Liver (tissue), 8 donors: ENCODE measurements at regions not wholly inside any gene's neighbourhood (a gene's known extent, or its start where the extent isn't known, plus 50 kb on each side); places are given as distances from the start of the nearest gene placed in this dataset.

Source experiments
- DNase-seq: peaks from one replicate; pipeline ENCODE4 v3.0.0-alpha.2; 2017; ENCODE audit warnings: low spot score
- H3K27ac ChIP-seq, 2 donors: one replicate each; pipeline ENCODE4 v1.7.0; 2013; ENCODE audit warnings: inconsistent platforms in 2 of 2, low read length in 2 of 2, control low read depth in 1 of 2, low read depth in 1 of 2, mild to moderate bottlenecking in 1 of 2
- H3K27me3 ChIP-seq, 4 donors: one replicate each; pipeline versions ENCODE4 v1.6.1 to v1.7.0; 2013; ENCODE audit warnings: low read length in 3 of 4, inconsistent platforms in 1 of 4, mild to moderate bottlenecking in 1 of 4, moderate library complexity in 1 of 4; ENCODE audit not compliant: control insufficient read depth in 4 of 4, insufficient read depth in 4 of 4
- H3K36me3 ChIP-seq, 4 donors: one replicate each; pipeline versions ENCODE4 v1.6.1 to v1.7.0; 2013; ENCODE audit warnings: low read length in 3 of 4, mild to moderate bottlenecking in 3 of 4, low read depth in 1 of 4, moderate library complexity in 1 of 4; ENCODE audit not compliant: control insufficient read depth in 4 of 4, insufficient read depth in 3 of 4
- H3K4me1 ChIP-seq, 4 donors: one replicate each; pipeline versions ENCODE4 v1.6.1 to v1.7.0; 2013; ENCODE audit warnings: low read length in 3 of 4, mild to moderate bottlenecking in 3 of 4, moderate library complexity in 1 of 4; ENCODE audit not compliant: control insufficient read depth in 4 of 4, insufficient read depth in 4 of 4
- H3K4me3 ChIP-seq, 3 donors: one replicate each; pipeline versions ENCODE4 v1.6.1 to v1.7.0; 2013; ENCODE audit warnings: low read length in 3 of 3, control low read depth in 1 of 3, low read depth in 1 of 3, mild to moderate bottlenecking in 1 of 3
- H3K9ac ChIP-seq, 2 donors: one replicate each; pipeline ENCODE4 v1.7.0; 2013; ENCODE audit warnings: low read length in 2 of 2, mild to moderate bottlenecking in 2 of 2, moderate library complexity in 2 of 2, control low read depth in 1 of 2, low read depth in 1 of 2
- H3K9me3 ChIP-seq, 4 donors: one replicate each; pipeline versions ENCODE4 v1.6.1 to v1.7.0; 2013; ENCODE audit warnings: low read length in 3 of 4; ENCODE audit not compliant: control insufficient read depth in 4 of 4
- EGR1 ChIP-seq, 2 donors: IDR thresholded peaks; 2 replicates each; pipeline ENCODE4 v1.6.1; 2016 to 2018; ENCODE audit warnings: antibody characterized with exemption in 2 of 2, low read depth in 2 of 2
- FOXA1 ChIP-seq: IDR thresholded peaks from 2 replicates; pipeline ENCODE4 v1.6.1; 2016; ENCODE audit warnings: antibody characterized with exemption
- GABPA ChIP-seq, 2 donors: IDR thresholded peaks in 1 of 2; conservative IDR thresholded peaks in 1 of 2; 2 replicates each; pipeline ENCODE4 v1.6.1; 2016; ENCODE audit warnings: antibody characterized with exemption in 2 of 2, mild to moderate bottlenecking in 1 of 2, moderate library complexity in 1 of 2
- HNF4A ChIP-seq, 2 donors: conservative IDR thresholded peaks; 2 replicates each; pipeline ENCODE4 v1.6.1; 2016; ENCODE audit warnings: antibody characterized with exemption in 2 of 2, mild to moderate bottlenecking in 2 of 2
- HNF4G ChIP-seq: IDR thresholded peaks from 2 replicates; pipeline ENCODE4 v1.6.1; 2016; ENCODE audit warnings: antibody characterized with exemption
- NR2F2 ChIP-seq: IDR thresholded peaks from 2 replicates; pipeline ENCODE4 v1.6.1; 2016; ENCODE audit warnings: antibody characterized with exemption
- RAD21 ChIP-seq, 2 donors: IDR thresholded peaks; 2 replicates each; pipeline ENCODE4 v1.6.1; 2016; ENCODE audit warnings: antibody characterized with exemption in 2 of 2, mild to moderate bottlenecking in 2 of 2
- RXRA ChIP-seq, 2 donors: IDR thresholded peaks; 2 replicates each; pipeline ENCODE4 v1.6.1; 2017 to 2018; ENCODE audit warnings: antibody characterized with exemption in 2 of 2, mild to moderate bottlenecking in 1 of 2
- SP1 ChIP-seq: IDR thresholded peaks from 2 replicates; pipeline ENCODE4 v1.6.1; 2018; ENCODE audit warnings: antibody characterized with exemption, mild to moderate bottlenecking
- TAF1 ChIP-seq: conservative IDR thresholded peaks from 2 replicates; pipeline ENCODE4 v1.6.1; 2016; ENCODE audit warnings: antibody characterized with exemption, mild to moderate bottlenecking
- WGBS: extraction: QIAGEN DNeasy Blood & Tissue Kit; methylation state at CpG from one replicate; pipeline ENCODE4 v1.1.7; 2013; 5-methylcytosine and 5-hydroxymethylcytosine counted together
- TF ChIP-seq, protein P1 (sequence below): IDR thresholded peaks from 2 replicates; pipeline ENCODE4 v1.6.1; 2016; ENCODE audit warnings: antibody characterized with exemption
- TF ChIP-seq, protein P2 (sequence below): fragments of 150-350 bp; IDR thresholded peaks from 2 replicates; pipeline ENCODE4 v1.5.1; 2017; ENCODE audit warnings: improper control_type of control experiment, low read depth, low read length; ENCODE audit not compliant: missing input control
- TF ChIP-seq, protein P3 (sequence below): IDR thresholded peaks from 2 replicates; pipeline ENCODE4 v1.6.1; 2016; ENCODE audit warnings: antibody characterized with exemption
- TF ChIP-seq, protein P4 (sequence below): IDR thresholded peaks from 2 replicates; pipeline ENCODE4 v1.6.1; 2016; ENCODE audit warnings: antibody characterized with exemption, mild to moderate bottlenecking
- donor health status: healthy.
- donor health status: healthy.
- donor health status: healthy.
- donor health status: healthy.
- donor health status: healthy.

DNA sequence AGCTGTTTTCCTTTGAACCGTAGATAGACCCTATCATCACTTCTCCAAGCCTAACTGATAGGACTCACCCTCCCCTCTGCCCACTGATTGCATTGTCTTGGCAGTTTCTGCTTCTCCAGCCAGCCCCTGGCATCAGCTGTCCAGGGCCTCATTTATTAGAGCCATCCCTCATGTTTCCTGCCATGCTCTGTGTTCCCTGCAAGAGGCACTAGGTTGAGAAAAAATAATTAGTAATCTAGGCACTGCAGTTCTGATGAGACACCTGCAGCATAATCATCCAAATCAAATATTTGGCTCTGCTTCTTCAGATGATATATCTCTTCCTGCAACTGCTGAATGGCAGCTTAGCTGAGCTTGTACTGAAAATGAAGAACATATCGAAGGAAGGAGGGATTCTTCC is 303.0 kb upstream of the TLE4 start:
- DNase-seq, result no peak
- WGBS, result 67% methylated on average over 2 of the region's 2 CpGs
- Histone ChIP-seq H3K9ac (no peak overlapping the region), H3K36me3 (no peaks in the 10 kb centered on the region), H3K4me1 (no peaks in the 10 kb centered on the region), H3K4me3 (no peak overlapping the region), H3K27ac (no peak overlapping the region), H3K27me3 (no peaks in the 10 kb centered on the region), H3K9me3 (no peaks in the 10 kb centered on the region)
- TF ChIP-seq GABPA (IDR thresholded peaks at IDR 0.05 in 1 of 2, conservative IDR thresholded peaks at IDR 0.05 in 1 of 2) (no peak), NR2F2 (no peak), SP1 (no peak), TAF1 (no peak), EGR1 (IDR thresholded peaks at IDR 0.05; ENCODE audit: low read depth in 2 of 2) (no peak), FOXA1 (no peak), HNF4A (conservative IDR thresholded peaks at IDR 0.05) (no peak), HNF4G (no peak), RXRA (IDR thresholded peaks at IDR 0.05) (no peak)
- TF ChIP-seq, protein P1, sequence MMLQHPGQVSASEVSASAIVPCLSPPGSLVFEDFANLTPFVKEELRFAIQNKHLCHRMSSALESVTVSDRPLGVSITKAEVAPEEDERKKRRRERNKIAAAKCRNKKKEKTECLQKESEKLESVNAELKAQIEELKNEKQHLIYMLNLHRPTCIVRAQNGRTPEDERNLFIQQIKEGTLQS, result no peak
- TF ChIP-seq, protein P2, sequence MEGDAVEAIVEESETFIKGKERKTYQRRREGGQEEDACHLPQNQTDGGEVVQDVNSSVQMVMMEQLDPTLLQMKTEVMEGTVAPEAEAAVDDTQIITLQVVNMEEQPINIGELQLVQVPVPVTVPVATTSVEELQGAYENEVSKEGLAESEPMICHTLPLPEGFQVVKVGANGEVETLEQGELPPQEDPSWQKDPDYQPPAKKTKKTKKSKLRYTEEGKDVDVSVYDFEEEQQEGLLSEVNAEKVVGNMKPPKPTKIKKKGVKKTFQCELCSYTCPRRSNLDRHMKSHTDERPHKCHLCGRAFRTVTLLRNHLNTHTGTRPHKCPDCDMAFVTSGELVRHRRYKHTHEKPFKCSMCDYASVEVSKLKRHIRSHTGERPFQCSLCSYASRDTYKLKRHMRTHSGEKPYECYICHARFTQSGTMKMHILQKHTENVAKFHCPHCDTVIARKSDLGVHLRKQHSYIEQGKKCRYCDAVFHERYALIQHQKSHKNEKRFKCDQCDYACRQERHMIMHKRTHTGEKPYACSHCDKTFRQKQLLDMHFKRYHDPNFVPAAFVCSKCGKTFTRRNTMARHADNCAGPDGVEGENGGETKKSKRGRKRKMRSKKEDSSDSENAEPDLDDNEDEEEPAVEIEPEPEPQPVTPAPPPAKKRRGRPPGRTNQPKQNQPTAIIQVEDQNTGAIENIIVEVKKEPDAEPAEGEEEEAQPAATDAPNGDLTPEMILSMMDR, result no peak
- TF ChIP-seq, protein P3, sequence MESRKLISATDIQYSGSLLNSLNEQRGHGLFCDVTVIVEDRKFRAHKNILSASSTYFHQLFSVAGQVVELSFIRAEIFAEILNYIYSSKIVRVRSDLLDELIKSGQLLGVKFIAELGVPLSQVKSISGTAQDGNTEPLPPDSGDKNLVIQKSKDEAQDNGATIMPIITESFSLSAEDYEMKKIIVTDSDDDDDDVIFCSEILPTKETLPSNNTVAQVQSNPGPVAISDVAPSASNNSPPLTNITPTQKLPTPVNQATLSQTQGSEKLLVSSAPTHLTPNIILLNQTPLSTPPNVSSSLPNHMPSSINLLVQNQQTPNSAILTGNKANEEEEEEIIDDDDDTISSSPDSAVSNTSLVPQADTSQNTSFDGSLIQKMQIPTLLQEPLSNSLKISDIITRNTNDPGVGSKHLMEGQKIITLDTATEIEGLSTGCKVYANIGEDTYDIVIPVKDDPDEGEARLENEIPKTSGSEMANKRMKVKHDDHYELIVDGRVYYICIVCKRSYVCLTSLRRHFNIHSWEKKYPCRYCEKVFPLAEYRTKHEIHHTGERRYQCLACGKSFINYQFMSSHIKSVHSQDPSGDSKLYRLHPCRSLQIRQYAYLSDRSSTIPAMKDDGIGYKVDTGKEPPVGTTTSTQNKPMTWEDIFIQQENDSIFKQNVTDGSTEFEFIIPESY, result no peak
- TF ChIP-seq, protein P4, sequence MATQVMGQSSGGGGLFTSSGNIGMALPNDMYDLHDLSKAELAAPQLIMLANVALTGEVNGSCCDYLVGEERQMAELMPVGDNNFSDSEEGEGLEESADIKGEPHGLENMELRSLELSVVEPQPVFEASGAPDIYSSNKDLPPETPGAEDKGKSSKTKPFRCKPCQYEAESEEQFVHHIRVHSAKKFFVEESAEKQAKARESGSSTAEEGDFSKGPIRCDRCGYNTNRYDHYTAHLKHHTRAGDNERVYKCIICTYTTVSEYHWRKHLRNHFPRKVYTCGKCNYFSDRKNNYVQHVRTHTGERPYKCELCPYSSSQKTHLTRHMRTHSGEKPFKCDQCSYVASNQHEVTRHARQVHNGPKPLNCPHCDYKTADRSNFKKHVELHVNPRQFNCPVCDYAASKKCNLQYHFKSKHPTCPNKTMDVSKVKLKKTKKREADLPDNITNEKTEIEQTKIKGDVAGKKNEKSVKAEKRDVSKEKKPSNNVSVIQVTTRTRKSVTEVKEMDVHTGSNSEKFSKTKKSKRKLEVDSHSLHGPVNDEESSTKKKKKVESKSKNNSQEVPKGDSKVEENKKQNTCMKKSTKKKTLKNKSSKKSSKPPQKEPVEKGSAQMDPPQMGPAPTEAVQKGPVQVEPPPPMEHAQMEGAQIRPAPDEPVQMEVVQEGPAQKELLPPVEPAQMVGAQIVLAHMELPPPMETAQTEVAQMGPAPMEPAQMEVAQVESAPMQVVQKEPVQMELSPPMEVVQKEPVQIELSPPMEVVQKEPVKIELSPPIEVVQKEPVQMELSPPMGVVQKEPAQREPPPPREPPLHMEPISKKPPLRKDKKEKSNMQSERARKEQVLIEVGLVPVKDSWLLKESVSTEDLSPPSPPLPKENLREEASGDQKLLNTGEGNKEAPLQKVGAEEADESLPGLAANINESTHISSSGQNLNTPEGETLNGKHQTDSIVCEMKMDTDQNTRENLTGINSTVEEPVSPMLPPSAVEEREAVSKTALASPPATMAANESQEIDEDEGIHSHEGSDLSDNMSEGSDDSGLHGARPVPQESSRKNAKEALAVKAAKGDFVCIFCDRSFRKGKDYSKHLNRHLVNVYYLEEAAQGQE, result no peak

DNA sequence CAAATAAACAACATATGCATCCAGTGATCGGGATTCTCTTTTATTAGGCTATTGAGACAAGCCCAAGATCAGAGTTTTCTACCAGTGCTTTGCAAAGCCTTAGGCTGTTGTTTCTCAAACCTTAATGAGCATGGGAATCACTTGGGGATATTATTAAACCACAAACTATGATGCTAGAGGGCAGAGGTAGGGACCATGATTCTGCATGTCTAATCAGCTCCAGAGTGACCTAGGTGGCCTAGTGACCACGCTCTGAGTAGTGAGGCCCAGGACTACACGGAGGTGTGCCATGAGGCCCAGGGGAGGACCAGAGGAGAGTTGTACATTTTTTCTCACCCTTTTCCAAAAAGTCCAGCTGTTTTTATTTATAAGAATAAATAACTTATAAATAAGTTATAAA is 298.5 kb upstream of the TLE4 start:
- Histone ChIP-seq H3K4me1 (no peaks in the 10 kb centered on the region), H3K27ac (no peak overlapping the region), H3K4me3 (no peak overlapping the region), H3K27me3 (no peaks in the 10 kb centered on the region), H3K9me3 (no peaks in the 10 kb centered on the region), H3K9ac (no peak overlapping the region), H3K36me3 (no peaks in the 10 kb centered on the region)
- no peak for TF ChIP-seq GABPA (IDR thresholded peaks at IDR 0.05 in 1 of 2, conservative IDR thresholded peaks at IDR 0.05 in 1 of 2)
- TF ChIP-seq TAF1, result no peak
- TF ChIP-seq, protein P3, result no peak
- no peak for TF ChIP-seq RXRA (IDR thresholded peaks at IDR 0.05)
- TF ChIP-seq RAD21 (IDR thresholded peaks at IDR 0.05), result no peak
- no peak for TF ChIP-seq HNF4A (conservative IDR thresholded peaks at IDR 0.05)
- TF ChIP-seq FOXA1, result no peak
- TF ChIP-seq, protein P1, result no peak
- TF ChIP-seq SP1, result no peak
- TF ChIP-seq NR2F2, result no peak
- WGBS, result 82% methylated on average over 3 of the region's 3 CpGs
- no peak for DNase-seq
